NCI-H1092 treated with DMSO at 0.1 percent for 48 hours (cell line): ENCODE measurements at regions not wholly inside any gene's neighbourhood (a gene's known extent, or its start where the extent isn't known, plus 50 kb on each side); places are given as distances from the start of the nearest gene placed in this dataset.

Source experiments
- DNase-seq: peaks from one replicate; lab custom pipeline; 2025; lab: John Stamatoyannopoulos, UW

DNA sequence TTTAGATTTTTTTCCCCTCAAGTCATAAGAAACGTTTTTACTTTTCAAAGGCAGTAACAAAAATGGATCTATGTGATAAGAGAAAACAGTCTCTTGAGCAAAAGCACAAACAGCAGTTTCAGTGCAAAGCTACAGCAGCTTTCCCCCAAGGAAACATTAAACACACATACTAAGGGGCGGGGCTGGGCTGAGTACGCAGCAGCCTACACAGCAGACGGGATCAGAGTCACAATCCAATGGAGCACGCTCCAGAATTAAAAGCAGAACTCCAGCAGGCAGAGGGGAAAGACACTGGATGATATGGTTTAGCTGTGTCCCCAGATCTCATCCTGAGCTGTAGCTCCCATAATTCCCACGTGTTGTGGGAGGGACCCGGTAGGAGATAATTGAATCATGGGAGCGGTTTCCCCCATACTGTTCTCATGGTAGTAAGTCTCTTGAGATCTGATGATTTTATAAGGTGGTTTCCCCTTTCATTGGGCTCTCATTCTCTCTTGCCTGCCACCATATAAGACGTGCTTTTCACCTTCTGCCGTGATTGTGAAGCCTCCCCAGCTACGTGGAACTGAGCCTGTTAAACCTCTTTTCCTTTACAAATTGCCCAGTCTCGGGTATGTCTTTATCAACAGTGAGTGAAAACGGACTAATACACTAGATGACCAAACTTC lies 116.2 kb upstream of the SLCO3A1 start:
- DNase-seq: no peak

DNA sequence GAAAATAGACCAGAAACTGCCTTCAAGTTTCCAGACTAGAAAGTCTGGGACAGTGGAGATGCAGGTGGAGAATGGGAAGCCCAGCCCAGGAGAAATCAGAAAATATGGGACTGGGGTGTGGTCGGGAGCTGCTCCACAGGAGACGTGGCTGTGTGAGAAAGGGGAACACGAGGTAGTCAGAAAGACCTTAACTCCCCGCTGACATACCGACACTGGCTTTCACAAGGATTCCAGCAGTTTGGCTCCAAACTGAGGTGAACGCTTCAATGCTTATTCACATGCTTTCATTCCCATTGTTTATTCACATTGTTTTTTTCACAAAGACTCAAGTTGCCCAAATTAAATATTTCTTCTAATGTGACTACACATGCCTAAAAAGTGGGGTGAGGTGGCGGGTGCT lies 111.5 kb upstream of the SLCO3A1 start:
- DNase-seq: no peak

DNA sequence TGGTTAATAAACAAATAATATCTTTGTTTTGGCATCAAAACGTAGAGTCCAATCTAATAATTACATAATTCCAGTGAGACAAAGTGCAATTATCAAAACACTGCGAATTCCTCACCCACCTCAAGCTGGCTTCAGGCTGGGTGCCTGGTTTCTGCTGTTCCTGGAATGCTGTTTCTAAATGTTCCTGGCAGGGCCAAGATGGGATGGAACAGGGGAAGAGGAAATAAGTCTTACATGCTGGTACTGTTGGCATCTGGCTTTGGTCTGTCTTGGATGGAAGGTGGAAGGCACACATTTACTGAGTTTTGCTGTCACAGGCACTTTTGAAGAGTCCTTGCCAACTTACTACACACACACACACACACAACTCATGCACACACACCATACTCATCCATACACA lies 101.9 kb upstream of the SLCO3A1 start:
- no peak for DNase-seq

DNA sequence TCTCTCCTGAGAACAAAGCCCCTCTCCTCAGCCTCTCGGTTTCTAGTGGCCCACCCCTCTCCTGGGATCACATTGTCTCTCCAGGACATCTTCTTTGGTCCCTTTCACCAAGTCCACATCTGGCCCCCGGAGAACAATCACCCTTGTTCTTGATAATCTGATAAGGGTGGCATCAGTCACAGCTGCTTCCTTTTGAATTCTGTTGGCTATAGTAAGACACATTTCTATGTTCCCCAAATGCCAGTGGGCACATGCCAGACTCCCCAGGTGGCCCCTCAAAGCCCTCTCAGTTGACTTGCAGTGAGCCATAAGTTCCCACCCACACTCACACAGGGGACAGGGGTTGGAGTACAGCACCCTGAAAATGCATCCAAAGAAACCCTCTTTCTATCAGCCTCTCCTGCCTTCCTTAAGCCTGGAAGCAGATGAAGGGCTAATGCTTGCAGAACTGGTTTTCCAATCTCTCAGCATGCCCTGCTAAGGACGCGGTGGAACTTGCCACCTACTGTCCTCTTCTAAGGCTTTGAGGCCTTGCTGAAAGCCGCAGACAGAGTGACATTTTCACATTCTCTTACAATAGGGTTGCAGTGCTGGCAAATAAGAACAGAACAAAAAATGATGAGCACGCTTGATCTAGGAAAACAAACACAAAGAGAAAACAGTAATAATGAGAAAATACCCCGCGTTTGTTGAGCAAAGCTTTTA lies 101.3 kb upstream of the SLCO3A1 start:
- DNase-seq: no peak

DNA sequence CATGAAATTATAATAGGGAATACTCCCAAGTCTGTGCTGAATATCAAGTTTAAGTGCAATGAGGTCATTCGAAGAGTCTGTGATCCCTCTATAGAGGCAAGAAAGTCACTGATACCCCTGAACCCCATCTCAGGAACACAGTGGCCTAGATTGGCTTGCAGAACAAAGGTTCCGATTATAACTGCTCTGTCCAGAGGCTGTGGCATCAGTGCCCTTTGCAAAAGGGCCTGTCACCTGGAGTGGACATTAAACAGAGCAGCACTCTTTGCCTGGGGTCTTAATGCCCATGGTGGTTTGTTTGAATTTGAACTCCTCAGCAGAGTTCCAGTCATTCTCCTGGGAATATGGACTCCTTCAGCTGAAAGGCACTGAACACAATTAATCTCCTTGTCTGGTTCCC lies 93.9 kb upstream of the SLCO3A1 start:
- no peak for DNase-seq

DNA sequence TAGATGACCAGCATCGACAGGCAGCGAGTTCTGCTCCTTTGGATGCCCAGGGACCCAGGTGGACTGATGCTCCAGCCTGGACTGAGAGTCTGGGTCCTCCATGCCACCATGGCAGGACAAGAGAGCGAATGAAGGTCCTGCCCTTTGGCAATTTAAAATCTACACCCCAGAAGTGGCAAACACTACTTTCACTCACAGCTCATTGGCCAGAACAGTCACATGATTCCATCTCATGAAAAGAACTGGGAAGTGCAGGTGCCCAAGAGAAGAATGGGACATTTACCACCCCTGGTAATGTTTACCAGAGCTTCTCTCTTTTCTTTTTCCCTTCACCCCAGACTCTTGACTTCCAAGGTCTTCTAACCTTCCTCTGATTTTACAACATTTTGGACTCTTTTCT lies 87.8 kb upstream of the SLCO3A1 start:
- no peak for DNase-seq

DNA sequence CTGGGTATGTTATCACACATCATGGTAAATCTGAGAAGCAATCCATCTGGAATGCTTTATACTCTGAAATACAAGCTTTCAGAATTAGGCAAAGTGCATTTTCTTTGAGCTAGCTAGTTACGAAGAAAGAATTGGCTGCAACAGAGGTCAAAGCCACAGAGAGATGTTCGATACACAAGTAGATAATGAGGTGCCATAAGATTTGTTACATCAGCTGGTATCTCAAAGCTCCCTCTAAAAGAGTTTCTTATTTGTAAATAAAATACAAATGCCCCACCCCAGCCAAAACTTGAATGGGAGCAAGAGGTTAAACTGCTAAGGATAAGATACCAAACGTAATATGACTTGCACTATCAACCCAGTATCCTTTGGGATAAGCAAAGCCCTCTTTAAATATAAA lies 84.0 kb upstream of the SLCO3A1 start:
- DNase-seq: no peak

DNA sequence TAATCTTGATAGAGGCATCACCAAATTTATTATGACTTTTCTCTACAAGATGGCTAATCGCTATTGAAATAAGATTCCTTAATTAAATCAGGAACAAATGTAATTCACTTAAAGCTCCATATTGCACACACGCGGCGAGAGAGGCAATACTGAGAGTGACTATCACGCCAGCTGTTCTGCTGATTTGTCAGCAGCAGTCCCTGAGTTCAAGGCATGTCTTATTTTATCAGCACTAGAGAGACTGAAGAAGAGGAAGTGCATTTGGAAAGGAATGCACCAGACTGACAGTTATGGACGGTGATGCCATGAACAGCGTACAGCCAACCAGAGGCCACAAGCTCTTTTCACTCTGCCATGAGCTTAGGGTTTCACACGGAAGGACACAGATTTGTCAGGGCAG lies 83.6 kb upstream of the SLCO3A1 start:
- no peak for DNase-seq

DNA sequence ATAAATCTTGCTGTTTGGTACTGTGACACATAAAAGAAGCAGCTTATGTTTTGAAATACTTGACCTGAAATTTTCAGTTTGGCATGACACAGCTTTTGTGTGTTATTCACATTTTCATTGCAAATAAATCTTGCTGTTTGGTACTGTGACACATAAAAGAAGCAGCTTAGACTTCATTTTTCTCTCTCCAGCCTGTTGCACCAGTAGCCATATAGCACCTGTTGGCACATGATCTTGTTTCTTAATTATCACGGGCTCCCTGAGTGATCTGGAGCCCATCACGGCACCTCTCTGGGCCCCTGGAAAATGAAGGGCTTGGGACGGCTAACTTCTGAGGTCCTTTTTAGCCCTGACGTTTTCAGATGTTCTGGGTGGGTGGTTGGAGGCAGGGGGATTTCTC lies 77.4 kb upstream of the SLCO3A1 start:
- DNase-seq: no peak

DNA sequence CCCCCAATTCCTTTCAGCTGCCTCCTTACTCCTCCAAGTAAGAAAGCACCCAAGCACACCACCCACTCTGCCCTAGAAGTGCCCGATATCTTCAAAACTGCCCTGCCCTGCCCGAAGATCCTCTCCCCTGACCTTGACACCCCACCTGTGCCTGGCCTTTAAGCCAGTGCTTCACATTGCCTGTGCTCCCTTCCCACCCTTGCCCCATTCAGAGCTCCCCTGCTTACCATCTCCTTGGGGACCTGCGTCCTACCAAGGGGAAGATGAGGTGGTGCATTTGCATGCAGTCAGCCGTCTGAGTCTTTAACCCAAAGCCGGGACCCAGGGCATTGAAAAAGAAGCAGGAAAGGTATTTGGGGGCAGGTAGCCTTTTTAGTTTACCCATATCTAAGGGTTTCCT lies 73.5 kb upstream of the SLCO3A1 start:
- DNase-seq: no peak

DNA sequence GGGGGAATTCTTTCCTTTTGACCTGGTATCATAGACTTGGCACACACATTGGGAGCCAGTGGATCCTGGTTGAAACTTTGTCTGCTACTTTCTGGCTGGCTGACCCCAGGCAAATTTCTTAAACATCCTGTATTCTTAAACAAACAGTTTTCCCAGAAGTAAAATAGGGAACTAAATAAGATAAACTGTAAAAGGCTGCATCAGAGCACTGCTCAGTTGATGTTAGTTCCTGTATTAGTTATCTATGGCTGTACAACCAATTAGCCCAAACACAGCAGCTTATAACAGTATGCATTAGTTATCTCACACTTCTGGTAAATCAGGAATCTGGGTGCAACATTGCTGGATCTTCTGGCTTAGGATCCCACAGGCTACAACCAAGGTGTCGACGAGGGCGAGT lies 73.1 kb upstream of the SLCO3A1 start:
- DNase-seq: no peak

DNA sequence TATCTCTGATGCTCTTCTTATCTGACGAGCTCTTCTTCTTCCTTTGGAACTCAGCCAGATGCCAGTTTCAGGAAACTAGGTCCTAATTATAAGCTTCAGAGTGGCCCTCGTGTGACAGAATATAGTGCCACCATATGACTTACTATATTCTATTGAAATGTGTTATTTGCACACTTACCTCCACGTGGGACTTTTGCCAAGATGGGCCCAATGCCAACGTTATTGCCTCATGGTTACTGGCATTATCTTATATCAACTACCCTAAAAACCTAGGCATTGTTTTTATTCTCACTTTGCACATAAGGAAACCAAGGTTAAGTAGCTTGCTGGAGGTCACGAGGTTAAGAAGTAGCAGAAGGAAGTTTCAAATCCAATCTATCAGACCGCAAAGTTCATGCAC lies 71.3 kb upstream of the SLCO3A1 start:
- DNase-seq: no peak

DNA sequence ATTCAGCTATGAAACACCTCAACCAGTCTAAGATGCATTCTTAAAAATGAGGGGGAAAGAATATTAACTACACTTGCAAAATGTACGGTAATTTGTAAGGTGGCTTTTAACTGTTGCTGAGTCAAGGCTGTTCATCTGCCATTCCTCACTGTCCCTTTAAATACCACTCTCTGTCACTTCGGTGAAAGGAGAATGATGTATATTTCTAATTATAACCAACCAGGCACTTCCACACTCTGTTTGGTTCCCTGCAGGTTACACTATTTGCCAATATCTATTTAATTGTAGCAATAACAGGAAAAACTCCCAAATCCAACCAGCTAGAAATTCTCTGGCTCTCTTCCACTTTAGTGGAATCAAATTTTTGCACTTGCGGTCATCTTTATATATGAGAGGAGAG lies 70.5 kb upstream of the SLCO3A1 start:
- DNase-seq: no peak

DNA sequence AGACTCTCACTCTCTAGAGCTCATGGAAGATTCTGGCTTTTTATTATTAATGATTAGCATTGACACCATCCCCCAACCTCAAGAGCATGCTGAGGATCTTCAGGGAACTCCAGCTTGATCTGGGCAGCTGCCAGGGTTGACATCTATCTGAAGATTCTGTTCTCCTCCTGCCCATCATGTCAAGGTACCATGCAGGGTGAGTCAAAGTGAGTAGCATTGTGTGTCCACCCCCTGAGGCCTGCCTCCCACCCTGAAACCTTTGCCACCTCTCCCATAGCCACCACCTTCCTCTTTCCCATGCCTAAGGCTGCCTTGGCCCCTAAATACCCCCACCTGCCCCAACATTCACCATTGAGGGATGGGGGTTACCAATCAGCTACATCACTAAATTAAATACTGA lies 70.1 kb upstream of the SLCO3A1 start:
- no peak for DNase-seq

DNA sequence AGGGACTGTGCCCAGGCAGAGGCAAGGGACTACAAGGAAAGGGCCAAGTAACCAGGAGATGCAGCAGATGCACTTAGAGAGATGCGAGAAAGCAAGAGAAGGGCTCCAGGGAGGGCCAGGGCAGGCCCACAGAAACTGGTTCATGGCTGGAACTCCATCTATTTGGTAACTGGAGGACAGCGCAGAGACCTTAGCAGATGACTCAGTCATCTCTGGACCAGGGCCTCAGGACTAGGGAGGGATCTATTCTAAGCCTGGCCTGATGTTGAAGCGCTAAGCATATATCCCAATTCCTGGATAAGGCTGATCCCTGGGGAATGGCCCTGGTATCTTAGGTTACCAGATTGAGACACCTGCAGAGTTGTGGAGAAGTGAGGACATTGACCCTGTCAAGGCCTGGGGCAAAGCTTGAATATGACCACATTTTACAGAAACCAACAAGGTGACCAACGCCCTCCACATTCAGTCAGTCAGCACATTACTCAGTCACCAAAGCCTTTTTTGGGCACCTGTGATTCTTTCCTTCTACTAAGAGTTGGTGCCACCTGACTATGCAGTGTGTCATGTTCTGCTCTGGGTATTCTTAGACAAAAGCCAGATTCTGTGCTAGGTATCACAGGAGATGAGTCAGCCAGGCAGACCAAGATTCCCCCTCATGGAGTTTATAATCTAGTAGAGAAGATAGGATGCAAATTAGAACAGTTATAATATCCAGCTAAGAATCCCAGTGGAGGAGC lies 68.4 kb upstream of the SLCO3A1 start:
- DNase-seq: no peak

DNA sequence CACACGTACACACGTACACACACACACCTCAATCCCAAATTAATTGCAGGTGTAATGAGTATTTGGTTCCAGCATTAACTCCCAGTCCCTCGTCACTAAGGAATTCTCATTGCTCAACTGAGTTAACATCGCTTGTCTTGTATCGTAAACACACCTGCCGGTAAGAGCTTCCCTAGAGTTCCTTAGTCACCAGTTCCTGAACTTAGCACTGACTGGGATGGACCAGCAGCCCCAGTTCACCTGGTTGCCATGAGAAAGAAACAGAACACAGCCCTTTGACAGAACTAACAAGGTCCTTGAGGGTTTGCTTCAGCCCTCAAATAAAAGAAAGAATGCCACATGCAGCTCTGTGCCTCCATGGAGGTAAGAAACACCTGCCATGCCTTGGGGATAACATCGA lies 66.3 kb upstream of the SLCO3A1 start:
- no peak for DNase-seq

DNA sequence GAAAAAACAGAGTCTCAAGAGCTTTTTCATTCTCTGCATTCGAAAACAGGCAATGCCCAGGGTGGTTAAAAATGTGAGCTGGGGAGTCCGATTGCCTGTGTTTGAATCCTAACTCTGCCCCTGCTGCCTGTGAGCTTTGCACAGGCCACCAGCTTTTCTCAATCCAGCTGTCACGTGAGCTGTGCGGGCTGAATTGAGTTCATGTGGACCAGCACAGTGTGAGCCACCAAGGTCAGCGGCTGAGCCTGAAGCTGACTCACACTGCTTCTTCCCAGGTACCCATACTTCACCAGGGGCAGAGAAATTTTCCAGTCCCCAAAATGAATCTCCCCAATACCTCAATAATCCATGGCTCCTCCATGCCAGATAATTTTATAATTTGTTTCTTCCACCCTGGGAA lies 64.4 kb upstream of the SLCO3A1 start:
- DNase-seq: no peak

DNA sequence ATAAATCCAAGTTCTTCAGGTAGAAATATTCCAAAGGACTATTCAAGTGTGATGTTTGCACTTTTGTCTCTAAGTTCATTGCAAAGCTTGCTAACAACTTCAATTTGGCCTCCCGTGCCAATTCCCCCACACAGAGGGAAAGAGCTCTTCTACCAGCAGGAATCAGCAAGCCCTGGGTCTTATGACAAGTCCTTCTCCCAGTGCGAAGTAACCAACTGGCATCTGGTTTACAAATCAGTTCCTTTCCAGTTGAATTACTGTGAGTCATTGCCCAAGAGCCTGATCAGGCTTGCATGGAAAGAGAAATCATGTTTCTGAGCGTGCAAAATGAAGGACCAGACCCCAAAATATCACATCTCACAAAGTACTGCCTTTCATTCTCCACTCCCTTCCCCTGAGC lies 62.7 kb upstream of the SLCO3A1 start:
- no peak for DNase-seq

DNA sequence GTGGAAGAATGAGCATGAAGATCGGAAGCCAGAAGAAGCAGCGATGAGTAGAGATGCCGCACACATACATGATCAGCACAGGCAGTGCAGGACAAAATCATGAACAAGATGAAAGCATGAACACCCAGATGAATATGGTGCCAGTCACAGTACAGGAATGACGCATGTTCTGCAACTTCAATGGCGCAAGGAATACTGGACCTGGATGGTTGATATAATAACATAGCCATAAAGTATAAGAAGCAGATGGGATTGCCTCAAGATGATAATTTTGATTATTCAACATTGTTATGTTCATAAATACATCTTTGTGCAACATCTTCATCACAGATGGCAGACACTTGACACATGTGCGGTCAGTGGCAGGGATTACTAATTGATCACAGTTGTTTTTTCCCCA lies 59.7 kb upstream of the SLCO3A1 start:
- no peak for DNase-seq

DNA sequence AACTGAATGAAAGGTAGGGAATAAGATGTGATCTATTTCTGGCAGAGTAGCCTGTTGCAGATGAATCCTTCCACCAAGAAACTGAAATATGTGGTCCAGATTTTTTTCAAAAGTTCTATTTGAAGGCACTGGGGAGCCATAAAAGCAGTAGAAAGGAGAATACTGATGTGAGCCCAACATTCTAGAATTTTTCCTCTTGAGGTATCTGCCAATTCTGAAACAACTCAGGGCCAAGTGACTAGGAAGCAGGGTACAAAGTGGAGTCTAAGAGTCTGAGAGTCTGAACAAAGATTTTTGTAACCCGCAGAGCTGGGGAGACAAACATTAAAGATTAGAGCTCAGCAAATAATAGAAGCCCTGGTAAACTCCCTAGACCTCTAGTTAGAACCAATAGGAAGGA lies 58.3 kb upstream of the SLCO3A1 start:
- DNase-seq: no peak

DNA sequence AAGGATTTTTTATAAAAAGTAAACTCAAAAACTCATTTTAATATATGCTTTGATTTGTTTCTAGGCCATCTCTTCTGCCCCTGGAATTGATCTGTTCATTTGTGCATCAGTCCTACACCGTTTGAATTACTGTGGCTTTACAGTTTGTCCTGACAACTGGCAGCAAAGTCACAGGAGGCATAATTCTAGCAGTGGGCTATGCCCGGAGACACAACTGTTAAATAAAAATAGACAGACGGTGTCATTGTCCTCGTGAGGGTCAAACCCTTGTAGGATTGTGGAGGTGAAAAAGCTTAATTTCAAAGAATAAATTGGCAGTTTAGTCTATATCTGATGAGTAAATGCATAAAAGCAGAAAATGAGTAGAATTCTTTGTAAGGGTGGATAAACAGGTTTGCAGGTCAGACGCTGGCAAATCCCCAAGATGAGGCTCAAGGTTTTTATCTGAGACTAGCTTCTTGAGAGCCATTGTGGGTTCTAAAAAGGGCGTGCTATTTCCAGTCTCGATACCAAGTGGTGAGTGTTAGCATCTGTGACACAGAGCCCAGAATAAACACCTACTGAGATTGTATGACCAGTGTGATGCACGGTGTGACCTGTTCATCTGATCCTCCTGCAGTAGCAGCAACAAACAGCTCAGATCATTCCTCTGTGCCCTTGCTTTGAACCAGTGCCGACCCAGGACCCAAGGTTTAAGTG lies 51.5 kb upstream of the SLCO3A1 start:
- no peak for DNase-seq

DNA sequence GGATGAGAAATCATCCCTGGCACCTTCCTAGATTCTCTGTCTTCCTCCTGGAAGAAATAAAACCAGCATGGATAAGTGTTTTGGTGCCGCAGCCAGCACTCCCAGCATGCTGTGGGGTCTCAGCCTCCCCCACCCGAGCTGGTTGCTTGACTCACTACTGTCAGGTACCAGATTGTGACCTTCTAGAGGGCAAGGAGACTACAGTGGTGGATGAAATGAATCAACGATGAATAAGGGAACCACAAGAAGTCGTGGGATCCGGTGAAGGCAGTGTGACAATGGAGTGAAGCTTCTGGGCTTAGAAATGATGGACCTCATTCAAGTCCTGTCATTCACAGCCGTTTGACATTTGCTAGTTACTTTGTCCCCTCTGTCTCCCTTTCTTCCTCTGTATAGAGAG lies 50.2 kb upstream of the SLCO3A1 start:
- no peak for DNase-seq
